VCaP (cell line): ENCODE measurements at regions not wholly inside any gene's neighbourhood (a gene's known extent, or its start where the extent isn't known, plus 50 kb on each side); places are given as distances from the start of the nearest gene placed in this dataset.

Source experiments
- H3K27ac ChIP-seq: fragments of 450-650 bp; 2 replicates; pipeline ENCODE4 v1.5.1; 2017
- TF ChIP-seq, protein P1 (sequence below): fragments of 450-650 bp; conservative IDR thresholded peaks from 2 replicates; pipeline ENCODE4 v1.5.1; 2017; ENCODE audit warnings: mild to moderate bottlenecking, moderate library complexity

DNA sequence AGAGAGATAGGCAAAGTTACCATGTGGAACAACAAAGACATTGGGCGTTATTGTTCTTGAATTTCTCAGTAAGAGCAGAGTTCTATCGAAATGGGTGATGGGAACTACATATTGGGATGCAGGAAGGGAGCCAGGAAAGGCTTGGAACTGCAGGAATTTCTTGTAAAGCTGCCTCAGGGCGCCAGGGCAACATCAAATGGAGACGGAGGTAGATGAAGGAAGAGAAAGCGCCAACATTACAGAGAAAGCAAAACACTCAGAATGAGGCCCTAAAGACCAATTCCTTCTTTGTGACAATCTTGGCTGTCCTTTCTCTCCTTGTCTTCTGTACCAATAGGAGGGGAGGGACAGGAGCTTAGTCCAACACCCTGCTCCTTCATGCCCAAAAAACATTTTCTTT, 148.4 kb downstream of the RPAP3 start:
- no peak overlapping the region for H3K27ac ChIP-seq
- TF ChIP-seq, protein P1, sequence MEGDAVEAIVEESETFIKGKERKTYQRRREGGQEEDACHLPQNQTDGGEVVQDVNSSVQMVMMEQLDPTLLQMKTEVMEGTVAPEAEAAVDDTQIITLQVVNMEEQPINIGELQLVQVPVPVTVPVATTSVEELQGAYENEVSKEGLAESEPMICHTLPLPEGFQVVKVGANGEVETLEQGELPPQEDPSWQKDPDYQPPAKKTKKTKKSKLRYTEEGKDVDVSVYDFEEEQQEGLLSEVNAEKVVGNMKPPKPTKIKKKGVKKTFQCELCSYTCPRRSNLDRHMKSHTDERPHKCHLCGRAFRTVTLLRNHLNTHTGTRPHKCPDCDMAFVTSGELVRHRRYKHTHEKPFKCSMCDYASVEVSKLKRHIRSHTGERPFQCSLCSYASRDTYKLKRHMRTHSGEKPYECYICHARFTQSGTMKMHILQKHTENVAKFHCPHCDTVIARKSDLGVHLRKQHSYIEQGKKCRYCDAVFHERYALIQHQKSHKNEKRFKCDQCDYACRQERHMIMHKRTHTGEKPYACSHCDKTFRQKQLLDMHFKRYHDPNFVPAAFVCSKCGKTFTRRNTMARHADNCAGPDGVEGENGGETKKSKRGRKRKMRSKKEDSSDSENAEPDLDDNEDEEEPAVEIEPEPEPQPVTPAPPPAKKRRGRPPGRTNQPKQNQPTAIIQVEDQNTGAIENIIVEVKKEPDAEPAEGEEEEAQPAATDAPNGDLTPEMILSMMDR, result no peak

DNA sequence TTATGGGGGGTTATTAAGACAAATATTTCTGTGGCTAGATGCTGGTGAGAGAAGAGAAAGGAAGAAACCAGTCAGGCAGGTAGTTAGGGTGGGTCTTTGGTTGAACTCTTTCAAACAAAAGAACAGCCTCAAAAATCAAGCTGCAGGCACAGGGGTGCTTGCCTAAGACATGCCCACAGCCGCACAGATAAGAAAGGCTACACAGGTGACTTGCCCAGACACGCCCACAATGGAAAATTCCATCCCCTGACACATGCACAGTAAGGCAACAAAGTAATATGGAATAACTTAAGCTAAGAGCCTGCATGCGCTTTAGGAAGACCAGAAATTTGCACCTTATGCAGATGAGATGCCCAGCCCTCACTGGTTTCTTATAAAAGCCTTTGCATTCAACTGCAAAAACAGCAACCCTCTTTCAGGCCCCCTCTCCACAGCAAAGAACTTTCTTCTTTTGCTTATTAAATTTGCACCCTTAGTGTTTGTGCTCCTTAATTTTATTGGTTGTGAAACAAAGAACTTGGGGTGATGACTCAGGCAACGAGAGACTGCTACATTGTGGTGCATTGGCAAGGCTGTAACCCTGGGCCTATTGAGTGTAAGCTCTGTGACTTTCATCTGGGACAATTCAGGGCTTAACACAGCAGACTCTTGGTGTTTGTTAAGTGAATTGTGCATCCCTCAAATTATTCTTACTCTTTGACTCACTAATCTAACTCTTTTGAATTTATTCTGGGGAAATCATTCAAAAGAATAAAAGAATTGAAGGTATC, 149.4 kb downstream of the RPAP3 start:
- no peak overlapping the region for H3K27ac ChIP-seq
- TF ChIP-seq, protein P1, result no peak

DNA sequence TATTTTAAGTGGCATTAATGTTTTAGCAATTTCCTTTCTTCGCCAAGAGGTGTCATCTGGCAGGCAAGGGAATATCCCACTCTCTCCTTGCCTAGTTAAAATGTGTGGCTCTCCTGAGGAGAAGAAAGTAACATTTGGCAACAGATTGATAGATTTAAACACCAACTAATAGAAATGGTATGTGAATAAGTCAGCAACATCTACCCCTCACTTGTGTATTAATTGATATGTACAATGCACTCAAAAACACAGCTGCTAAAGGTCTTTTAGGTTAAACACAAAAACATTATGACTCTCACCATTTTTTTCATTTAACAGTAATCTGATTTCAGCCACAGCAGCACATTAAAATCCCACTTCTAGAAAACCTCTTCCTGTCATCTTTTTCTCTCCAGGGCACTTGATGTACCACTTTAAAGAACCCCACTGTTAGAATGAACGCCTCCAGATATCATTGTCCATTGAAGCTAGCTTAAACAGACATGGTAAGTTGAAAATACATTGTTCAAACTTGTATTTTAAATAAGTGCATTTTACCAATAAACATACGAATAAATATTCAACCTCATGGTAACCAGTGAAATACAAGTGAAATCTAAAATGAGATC, 151.7 kb downstream of the RPAP3 start:
- TF ChIP-seq, protein P1, result no peak
- H3K27ac ChIP-seq, result no peak overlapping the region

DNA sequence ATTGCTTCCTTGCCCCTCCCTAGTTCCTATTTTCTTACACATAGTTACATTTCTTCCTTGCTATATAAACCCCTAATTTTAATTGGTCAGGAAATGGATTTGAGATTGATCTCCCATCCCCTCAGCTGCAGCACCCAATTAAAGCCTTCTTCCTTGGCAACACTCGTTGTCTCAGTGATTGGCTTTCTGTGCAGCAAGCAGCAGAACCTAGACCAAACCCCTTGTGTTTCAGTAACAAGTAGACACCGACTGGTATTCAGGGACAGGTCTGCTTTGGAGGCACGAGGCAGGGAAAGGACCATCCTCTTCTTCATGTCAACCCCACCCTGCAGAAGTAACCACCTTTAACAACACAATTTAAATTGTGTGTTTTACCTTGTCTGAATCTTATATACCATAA, 152.6 kb downstream of the RPAP3 start:
- H3K27ac ChIP-seq, result no peak overlapping the region
- TF ChIP-seq, protein P1, result no peak

DNA sequence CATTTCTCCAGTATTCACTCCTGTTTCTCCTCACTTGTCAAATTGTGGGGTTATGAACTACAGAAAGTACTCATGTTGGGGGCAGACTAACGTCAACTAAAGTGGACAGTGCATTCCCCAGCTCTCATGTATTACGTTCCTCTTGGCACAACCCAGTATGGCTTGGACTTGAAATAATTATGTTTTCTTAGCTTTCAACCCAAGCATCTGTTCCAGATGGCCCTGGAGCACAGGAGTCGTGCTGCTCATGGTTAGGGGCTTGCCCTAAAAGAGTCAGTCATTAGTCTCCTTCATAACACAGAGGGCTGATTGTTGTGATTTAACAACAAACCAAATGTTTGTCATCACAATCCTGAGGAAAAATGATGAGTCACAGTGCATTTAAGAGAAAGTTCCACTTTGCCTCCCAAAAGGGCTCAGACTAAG, 154.4 kb downstream of the RPAP3 start:
- TF ChIP-seq, protein P1, result no peak
- no peak overlapping the region for H3K27ac ChIP-seq

DNA sequence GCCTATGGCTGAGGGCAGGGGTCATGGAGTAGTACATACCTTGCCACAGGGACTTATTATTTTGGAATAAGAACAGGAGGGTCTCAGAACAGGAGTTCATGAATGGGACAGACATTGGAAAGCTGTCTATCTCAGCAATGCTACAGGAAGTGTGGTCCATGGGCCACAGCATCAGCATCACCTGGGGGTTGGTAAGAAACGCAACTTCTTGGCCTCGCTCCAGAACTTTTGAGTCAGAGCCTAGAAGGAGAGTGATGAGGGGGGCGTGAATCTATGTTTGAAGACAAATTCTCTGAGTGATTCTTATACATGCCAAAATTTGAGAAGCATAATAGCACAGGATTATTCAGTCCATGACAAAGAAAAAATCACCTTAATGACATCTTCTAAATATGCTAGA, 156.6 kb downstream of the RPAP3 start:
- TF ChIP-seq, protein P1, result no peak
- no peak overlapping the region for H3K27ac ChIP-seq

DNA sequence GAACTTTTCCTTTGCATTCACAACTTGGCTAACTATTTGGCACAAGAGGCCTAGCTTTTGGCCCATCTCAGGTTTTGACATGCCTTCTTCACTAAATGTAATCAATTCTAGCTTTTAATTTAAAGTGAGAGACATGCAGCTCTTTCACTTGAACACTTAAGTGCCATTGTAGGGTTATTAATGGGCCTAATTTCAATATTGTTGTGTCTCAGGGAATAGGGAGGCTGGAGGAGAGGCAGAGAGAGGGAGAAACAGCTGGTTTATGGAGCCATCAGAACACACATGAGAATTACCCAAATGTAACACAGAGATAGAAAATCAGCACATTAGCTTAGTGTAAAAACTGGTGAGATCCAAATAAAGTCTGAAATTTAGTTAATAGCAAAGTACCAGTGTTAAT, 157.4 kb downstream of the RPAP3 start:
- H3K27ac ChIP-seq, result no peak overlapping the region
- TF ChIP-seq, protein P1, result no peak
